ENCODE measurements at regions not wholly inside any gene's neighbourhood (a gene's known extent, or its start where the extent isn't known, plus 50 kb on each side); places are given as distances from the start of the nearest gene placed in this dataset.
"Not testable (repeated sequence)": the region's sequence is repeated elsewhere in the genome, so short reads cannot be mapped to it uniquely, and the experiment has no call there.

GRCh38 chr1:19024532-19024931 is 68.1 kb upstream of the IFFO2 start:
- FAIRE-seq: peak; percentile 30

GRCh38 chr1:19023787-19024186 is 67.3 kb upstream of the IFFO2 start:
- FAIRE-seq (no peak), DNase-seq (ENCODE audit: low spot score) (no peak)

More at GRCh38 chr1:19024532-19024931, 68.1 kb upstream of the IFFO2 start:
- no peak for DNase-seq (ENCODE audit: low spot score)

DNA sequence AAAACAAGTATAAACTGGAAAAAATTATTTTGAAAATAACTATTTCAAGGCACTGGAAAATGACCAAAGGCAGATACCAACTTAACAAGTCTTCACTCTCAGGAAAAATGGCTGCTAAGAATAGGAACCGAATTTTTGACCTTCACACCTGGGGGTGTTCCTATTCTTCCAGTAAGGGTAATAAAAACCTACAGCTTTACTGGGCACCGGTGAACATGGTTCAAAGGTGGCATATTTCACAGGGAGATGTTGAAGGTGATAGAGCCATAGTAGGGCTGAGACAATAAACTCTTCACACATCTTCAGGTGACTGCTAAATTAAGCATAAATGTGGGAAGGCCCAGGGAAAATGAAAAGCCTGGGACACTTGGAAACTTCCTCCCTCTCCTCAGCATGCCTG is 65.4 kb upstream of the IFFO2 start:
- DNase-seq (ENCODE audit: low spot score): no peak
- no peak for FAIRE-seq

DNA sequence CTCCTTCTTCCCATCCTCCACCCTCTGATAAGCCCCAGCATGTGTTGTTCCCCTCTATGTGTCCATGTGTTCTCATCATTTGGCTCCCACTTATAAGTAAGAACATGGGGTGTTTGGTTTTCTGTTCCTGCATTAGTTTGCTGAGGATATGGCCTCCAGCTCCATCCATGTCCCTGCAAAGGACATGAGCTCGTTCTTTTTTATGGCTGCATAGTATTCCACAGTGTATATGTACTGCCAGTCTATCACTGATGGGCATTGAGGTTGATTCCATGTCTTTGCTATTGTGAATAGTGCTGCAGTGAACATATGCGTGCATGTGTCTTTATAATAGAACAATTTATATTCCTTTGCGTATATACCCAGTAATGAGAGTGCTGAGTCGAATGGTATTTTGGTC is 62.8 kb upstream of the IFFO2 start:
- DNase-seq (ENCODE audit: low spot score); FAIRE-seq: not testable (repeated sequence)

- FAIRE-seq (no peak), DNase-seq (ENCODE audit: low spot score) (no peak)
These were observed 59.0 kb upstream of the IFFO2 start for GRCh38 chr1:19015476-19015875.

GRCh38 chr1:19014765-19015164 is 58.3 kb upstream of the IFFO2 start:
- DNase-seq (ENCODE audit: low spot score) (no peak), FAIRE-seq (no peak)

DNA sequence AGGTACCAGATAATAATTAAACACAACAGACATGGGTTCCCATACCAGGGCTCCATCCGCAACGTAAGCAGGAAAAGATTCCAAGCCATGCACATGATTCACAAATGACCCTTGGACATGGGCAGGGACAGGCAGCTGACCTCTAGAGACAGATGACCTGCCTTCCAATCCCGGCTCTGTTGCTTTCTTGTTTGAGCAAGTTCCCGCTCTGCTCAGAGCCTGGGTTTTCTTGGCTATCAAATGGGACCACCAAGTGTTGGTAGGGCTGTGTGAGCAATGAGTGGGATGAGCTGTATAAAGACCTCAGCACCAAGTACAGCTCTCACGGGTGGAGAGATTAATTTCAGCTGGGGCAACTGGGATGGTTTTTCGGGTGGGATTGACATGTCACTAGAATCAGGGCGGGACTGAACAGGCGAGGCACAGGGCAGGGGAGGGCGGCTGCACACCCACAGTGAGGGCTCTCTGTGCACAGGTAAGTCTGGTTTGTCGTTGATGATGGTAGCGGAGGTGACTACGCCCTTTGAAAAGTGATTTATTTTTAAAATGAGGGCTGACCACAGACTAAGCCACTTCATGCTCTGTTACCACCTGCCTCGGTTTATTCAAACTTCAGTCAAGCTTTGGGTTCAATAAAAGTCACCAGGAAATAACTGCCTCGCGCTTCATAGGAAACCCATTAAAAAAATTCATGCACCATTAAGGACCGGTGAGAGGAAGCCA is 57.5 kb upstream of the IFFO2 start:
- peak; percentile 87 for DNase-seq (ENCODE audit: low spot score)
- FAIRE-seq: peak; percentile 95

- FAIRE-seq (no peak), DNase-seq (ENCODE audit: low spot score) (peak; percentile 11)
These were observed 55.4 kb upstream of the IFFO2 start for GRCh38 chr1:19011845-19012231.

DNA sequence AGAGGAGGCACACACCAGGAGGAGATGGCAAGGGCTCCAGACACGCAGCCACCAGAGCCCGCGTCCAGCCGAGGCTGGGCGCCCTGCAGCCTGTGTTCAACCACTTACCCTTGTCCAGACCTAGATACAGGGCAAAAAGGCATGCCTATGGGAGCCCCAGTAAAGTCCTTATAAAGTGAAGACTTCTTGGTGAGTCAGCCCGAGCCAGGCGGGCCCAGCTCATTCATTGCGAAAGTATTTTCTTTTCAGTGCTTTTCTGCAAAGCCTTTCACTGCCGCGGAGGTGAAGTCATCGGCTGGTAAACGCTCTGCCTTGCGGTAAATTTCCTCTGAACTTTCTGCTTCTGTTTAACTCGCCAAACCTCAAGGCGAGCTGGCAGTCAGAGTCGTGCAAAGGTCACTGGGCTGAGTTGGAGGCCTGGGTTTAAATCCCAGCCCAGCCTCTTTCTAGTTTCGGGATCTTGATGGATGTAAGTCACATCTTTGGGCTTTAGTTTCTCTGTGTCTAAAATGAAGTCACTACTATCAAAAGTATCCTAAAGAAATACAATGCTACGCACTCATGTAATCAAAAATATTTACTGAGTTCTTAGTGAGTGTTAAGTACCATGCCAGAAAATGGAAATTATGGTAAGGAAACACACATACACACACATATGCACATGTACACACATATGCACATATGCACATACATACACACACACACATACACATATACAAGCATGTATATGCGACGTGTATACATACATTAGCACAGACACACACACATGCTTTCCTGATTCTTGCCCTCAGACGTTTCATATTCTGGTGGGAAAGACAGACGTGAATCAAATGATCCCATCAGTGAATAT is 54.7 kb upstream of the IFFO2 start:
- DNase-seq (ENCODE audit: low spot score) (peak; percentile 99), FAIRE-seq (peak; percentile 99)

DNA sequence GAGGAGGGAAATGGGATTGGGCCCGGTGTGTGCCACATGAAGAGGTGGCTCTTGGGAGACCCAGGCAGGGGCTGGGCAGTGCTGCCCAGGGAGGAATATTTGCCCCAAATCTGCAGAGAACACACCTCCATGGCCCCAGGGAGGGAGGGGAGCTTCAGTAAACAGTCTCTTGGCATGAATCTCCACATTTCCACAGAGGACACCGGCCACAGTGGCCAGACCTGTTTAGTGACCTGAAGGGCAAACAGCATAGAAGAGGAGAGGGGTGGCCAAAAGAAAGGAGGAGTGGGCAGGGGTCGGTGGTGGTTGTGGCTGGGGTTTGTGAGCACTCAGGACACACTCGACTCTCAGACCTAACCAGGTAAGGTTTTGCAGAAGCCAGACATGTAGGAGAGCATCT is 54.0 kb upstream of the IFFO2 start:
- FAIRE-seq (no peak), DNase-seq (ENCODE audit: low spot score) (peak; percentile 46)

DNA sequence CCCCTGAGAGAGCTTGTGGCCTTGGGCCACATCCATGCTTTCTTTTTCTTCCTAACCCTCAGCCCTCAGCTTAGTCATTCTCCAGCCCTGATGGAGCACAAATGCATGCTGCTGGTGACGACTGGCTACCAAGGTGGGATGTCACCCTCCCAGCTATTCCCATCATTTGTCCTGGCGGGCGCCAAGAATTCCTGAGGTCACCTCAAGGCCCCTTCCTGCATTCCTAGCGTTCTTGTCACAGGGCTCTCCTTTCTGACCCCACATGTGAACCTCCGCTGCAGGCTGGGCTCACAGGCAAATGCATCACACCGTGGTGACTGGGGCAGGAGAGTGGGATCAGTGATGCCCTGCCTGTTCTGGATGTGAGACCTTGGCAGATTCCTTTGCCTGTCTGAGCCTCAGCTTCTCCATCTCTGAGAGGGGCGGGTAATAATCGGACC is 53.4 kb upstream of the IFFO2 start:
- peak; percentile 100 for DNase-seq (ENCODE audit: low spot score)

GRCh38 chr1:19009126-19009881 is 52.8 kb upstream of the IFFO2 start:
- no peak for FAIRE-seq
- no peak for DNase-seq (ENCODE audit: low spot score)

More for the DNA sequence above, 53.4 kb upstream of the IFFO2 start:
- peak; percentile 98 for FAIRE-seq

DNA sequence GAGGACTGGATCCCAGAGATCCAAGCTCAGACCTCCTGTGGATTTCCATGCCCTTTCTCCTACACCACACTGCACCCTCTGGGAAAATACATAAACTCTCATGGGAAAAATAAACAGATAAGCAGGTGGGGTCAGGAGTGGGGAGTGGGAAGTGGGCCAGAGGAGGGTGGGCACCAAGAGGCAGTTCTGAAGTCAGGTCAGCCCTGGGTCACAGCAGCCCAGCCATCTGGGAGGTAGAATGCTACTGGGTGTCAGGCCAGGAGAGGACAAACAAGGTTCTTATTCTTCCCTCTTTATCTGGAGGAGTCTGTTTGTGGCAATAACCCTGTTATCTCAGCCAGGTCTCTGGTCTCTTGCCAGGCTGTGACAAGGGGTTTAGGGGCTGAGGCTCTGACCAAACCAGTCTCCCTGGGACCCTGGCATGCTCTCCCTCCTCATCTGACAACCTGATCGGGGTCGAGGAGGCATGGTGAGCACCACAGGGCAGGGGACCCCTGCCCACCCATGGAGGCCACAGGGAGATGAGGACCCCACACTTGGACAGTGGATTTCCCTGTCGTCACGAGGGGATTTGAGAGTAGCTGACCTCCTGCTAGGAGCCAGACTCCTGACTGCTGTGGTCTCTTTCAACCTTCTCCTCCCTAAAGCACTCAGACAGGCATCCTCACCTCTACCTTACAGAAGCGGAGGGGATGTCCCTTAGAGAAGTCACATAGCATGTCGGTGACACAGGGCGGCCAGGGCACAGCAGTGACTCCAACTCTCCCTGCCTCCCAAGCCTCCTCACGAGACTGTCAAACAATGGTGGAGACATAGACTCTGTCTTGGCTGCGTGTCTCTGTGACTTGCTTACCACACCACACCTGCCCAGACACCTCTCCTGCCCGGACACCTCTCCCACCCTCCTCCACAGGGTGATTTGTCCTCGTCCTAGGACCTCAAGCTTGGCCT is 51.3 kb upstream of the IFFO2 start:
- FAIRE-seq (no peak), DNase-seq (ENCODE audit: low spot score) (no peak)

GRCh38 chr1:19006837-19007271 is 50.4 kb upstream of the IFFO2 start:
- FAIRE-seq: no peak
- no peak for DNase-seq (ENCODE audit: low spot score)

Data from RCC 7860 (cell line).